Epithelial cell of prostate (primary cell): ENCODE measurements at regions not wholly inside any gene's neighbourhood (a gene's known extent, or its start where the extent isn't known, plus 50 kb on each side); places are given as distances from the start of the nearest gene placed in this dataset.
"Not testable (repeated sequence)": the region's sequence is repeated elsewhere in the genome, so short reads cannot be mapped to it uniquely, and the experiment has no call there.

Experiments
- DNase-seq: peaks from one replicate; pipeline ENCODE4 v3.0.0-alpha.2; 2011; ENCODE audit warnings: low read depth, low spot score
- H3K27ac ChIP-seq: fragments of 450-650 bp; 2 replicates; pipeline ENCODE4 v1.5.1; 2017; ENCODE audit warnings: mild to moderate bottlenecking

DNA sequence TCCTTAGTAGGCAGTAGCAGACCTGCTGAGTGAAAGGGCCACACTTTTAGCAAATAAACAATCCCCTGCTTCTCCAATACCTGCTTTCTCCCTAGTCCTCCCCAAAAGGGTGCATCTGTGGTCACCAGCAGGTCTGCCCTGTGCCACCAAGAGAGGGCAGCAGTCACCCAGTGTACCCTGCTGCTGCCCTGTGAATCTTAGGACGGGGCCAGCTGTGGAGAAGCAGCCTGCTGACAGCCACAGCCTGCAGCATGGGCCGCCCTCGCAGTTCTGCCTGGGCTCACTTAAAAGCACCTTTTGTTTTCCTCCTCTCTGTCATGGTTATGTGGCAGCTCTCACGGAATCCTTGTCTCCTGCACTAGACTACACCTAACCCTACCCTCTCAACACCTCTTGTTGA lies 85.4 kb upstream of the DRD5 start:
- not testable (repeated sequence) for DNase-seq, H3K27ac ChIP-seq

DNA sequence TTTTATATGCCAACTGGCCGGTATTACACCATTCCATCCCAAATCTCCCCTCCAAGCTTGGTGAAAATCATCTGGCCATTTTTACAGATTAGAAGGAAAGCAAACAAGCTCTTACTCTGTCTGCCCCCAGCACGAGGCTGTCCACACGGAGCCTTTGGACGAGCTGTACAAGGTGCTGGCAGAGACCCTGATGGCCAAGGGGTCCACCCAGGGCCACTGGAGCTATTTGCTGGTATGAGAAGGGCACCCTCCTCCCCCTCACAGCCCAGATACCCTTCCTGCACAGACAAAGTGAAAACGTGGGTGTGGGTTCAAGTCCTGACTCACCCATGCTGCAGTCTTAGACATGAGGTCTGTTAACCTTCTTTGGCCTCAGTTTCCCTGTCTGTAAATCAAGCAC lies 84.9 kb upstream of the DRD5 start:
- not testable (repeated sequence) for DNase-seq, H3K27ac ChIP-seq

DNA sequence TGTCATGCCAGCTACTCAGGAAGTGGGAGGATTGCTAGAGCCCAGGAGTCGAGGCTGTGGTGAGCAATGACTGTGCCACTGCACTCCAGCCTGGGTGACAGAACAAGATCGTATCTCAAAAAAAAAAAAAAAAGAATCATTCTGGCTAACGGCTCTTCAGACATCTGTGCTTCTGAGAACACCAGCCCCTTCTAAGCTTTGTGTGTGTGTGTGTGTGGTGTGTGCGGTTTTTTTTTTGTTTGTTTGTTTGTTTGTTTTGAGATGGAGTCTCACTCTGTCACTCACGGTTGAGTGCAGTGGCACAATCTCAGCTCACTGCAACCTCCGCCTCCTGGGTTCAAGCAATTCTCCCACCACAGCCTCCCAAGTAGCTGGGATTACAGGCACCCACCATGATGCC lies 79.4 kb upstream of the DRD5 start:
- H3K27ac ChIP-seq, DNase-seq: not testable (repeated sequence)

DNA sequence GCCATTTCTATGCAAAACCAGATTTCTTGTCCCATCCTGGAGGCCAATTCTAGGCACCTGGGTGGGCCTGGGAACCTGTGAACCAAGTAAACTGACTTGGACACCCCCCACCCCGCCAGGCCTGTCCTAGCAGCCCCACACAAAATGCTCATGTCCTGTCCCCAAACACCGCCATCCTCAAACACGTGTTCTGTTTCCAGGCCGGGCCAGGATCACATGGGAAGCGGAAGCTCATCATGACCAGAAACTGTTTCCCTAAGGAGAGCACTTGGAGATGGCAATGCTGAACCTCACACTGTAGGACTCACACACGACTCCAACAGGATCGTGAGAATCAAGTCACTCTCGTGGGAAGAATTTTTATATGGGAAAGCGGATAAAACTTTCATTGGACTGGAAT lies 78.7 kb upstream of the DRD5 start:
- DNase-seq, H3K27ac ChIP-seq: not testable (repeated sequence)

DNA sequence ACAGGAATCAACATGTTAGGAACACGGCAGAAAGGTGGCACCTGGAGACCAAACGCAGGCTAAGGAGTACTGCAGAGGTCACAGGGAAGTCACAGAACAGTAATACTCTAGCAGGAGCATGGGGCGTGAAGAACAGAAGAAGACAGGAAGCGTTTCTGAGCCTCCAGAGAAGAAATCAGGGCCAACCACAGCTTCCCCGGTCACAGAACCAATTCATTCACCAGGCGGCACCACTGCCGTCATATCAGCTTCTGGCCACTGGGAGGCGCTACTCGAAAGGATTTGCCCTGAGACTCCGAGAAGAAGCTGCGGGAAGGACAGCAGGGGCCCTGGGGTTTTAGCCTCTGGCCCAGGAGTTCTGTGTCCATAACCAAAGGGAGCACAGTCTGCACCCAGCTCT lies 78.0 kb upstream of the DRD5 start:
- DNase-seq = no peak
- no peak overlapping the region for H3K27ac ChIP-seq

DNA sequence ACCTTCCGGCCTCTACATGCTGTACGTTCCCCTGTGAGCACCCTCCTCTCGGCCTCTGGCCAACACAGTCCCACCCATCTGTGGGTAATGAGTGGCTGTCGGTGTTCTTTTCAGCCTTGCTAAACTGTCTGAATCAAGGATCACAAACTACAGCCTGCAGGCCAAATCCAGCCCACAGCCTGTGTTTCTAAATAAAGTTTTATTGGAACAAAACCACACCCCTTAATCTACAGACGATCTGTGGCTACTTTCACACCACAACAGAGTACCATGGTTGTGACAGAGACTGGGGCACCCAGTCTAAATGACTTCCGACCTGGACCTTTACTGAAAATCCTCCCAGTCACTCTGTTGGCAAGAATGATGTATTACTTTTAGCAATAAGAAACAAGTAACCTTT lies 77.3 kb upstream of the DRD5 start:
- H3K27ac ChIP-seq, DNase-seq: not testable (repeated sequence)

DNA sequence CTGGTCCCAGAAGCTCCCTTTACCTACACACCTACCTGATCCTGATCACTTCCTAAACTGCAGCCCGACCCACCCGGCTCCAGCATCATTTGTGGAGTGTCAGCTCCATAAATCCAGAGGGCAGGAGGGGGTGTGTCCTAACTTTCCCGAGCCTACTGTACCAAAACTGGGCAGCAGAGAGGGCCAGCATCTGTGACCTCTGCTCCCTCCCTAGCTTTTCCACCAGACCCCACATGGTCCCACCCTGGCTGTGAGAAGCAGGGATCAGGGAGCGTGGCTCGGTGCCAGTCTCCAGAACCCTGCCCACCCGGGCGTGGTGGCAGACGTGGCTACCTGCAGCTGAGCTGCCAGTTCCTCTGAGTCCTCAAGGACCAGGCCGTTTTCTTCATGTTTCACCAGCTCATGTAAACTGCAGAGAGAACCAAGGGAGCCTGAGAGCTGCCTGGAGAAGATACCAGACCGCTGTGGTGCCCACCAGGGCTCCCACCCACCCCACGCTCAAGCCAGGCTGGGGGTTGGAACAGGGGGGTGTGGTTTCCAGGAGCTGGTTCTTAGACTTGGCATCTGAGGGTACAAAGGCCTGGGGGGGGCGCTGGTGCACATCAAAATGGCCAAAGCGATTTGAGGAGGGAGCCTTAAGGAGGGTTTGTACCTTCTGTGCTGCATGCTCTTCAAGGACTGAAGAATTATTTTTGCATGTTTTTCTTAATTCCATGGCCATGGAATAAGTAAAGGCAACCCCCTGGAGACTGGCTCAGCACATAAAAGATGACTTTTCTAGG lies 76.7 kb upstream of the DRD5 start:
- DNase-seq = no peak
- no peak overlapping the region for H3K27ac ChIP-seq

DNA sequence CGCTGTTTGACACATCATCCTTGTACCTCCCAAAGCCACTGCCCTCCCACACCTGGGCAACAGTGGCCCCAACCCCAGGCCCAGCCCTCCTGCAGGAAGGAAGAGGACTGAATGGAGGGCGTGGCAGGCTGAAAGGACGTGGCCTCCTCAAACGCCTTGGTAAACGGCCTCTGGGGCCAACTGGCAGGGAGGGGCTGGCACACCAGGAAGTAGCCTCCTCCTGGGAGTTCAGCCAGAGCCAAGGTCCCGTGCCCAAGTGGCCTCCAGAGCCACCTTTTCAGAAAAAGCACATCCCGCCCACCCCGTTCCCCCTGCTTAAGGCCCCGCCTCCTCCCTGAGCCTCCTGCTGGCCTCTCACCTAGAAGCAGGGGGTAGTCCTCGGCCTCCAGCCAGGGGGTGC lies 74.2 kb upstream of the DRD5 start:
- DNase-seq, H3K27ac ChIP-seq: not testable (repeated sequence)

DNA sequence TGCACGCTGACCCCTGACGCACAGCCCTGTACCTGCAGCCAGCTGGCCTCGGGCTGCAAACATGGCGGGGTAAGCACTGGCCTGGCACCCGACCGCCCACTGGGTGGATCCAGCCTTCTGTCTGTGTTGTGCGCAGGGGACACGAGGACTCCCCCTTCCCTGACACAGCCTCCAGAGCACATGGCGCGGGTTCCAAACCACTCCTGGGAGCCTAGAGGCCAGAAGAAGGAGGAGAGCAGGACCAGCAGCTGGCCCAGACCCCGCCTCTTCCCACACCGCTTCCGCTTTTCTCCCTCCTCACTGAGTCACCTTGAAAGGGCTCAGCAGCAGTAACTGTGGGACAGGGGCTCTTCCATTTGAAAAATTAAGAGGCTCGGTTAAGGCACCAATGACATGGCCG lies 73.5 kb upstream of the DRD5 start:
- not testable (repeated sequence) for DNase-seq, H3K27ac ChIP-seq

DNA sequence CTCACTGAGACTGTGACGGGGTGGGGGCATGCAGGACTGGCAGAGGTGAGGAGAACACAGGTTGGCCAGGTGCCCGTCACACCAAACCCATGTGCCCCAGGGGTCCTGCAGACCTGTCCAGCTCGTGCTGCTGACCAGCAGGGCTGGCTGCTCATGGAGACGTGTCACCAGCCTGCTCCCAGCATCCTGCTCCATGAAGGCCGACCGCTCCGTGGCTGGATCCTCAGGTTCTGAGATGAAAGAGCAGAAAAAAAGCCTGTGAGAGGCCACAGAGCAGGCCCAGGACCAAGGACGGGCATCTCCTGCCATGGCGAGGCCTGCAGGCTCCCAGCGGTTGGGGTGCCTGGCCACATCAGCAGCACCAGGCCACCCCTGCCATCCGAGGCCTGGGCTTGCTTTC lies 71.7 kb upstream of the DRD5 start:
- DNase-seq = no peak

DNA sequence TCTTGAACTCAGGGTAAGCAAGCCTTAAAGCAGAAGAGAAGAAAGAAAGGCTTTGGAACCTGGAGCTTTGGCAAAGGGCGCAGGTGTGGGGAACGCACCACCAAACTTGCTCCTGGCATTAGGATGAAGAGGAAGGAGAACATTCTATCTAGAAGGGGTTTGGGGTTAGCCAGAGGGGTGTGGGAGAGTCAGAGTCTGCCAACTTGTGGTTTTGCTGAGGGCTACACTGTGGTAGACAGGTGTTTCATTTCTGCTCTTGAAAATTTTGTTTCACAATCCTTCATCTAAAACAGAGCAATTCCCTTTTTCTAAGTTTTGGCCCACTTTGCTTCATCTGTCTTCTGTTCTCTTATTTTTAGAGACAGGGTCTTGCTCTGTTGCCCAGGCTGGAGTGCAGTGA lies 66.2 kb upstream of the DRD5 start:
- not testable (repeated sequence) for DNase-seq

More for the DNA sequence above, 71.7 kb upstream of the DRD5 start:
- H3K27ac ChIP-seq = no peak overlapping the region

DNA sequence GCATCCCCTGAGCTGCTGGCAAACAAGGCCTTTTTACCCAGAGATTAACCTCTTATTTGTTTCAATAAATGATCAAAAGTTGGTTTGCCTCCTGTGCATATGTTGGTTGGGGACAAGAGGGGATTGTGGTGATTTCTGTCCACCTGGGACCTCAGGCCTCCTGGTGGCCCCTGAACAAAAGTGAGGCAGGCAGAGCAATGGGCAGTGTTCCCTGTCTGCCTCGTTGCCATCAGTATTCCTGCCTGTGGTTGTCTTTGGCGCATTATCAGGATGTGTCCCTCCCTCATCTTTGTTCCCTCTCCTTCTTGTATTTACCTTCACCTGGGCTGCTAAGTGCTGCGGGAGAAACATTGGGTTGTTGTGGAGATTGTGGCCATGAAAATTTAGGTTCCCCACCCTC lies 65.3 kb upstream of the DRD5 start:
- no peak for DNase-seq
- no peak overlapping the region for H3K27ac ChIP-seq

More for the DNA sequence above, 66.2 kb upstream of the DRD5 start:
- H3K27ac ChIP-seq = not testable (repeated sequence)

DNA sequence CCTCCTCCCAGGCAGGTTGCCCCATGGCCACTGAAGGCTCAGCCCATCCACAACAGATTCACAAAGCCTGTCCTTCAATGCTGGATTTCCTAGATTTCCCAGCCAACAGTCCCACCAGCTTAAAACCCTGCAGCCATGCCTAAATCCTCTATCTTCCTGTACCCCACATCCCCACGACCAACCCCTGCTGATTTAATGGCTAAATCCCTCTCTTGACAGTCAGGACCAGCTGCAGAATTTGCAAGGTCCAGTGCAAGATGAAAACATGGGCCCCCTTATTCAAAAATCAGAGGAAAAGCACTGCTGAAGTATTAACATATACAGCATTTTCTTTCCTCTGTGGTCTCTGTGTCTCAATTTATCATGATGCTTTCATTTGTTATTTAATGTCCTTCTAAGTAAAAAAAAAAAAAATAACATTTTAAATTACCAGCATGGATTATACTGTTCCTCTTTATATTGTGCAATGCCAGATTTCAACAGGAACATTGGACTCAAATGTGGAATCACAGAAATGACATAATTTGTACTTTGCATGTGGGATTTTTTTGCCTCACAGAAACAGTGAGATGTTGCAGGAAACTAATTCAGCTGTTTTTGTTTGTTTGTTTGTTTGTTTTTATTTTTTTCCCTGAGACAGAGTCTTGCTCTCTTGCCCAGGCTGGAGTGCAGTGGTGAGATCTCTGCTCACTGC lies 63.0 kb upstream of the DRD5 start:
- not testable (repeated sequence) for DNase-seq, H3K27ac ChIP-seq

DNA sequence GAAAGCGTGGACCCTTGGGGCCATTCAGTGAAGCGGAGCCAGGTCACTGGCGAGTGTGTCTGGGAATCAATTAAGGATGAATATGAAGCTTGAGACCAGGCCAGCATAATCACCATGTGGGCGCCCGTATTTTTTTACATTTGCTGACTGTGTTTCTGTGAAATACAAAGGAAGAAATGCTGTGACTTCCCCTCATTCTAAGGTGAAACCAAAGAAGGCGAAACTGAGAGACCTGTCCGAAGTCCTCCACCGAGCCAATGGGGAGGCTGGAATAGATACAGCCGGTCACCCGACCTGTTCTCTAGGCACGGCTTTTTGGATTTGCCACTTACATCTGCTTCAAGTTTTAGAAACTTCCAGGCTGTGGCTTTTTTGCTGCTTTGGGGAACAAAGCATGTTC lies 59.3 kb upstream of the DRD5 start:
- not testable (repeated sequence) for DNase-seq, H3K27ac ChIP-seq
